ENCODE measurements at regions not wholly inside any gene's neighbourhood (a gene's known extent, or its start where the extent isn't known, plus 50 kb on each side); places are given as distances from the start of the nearest gene placed in this dataset.
A peak's percentile ranks its signal among the peaks of the same experiment; 100 is the strongest.
"Not testable (repeated sequence)": the region's sequence is repeated elsewhere in the genome, so short reads cannot be mapped to it uniquely, and the experiment has no call there.

- no peak for DNase-seq
These were observed 912.2 kb upstream of the ADGRB3 start for GRCh38 chr6:67722861-67723261.

GRCh38 chr6:67717281-67717680 lies 917.8 kb upstream of the ADGRB3 start:
- no peak for DNase-seq

- no peak for DNase-seq
These were observed 928.7 kb upstream of the ADGRB3 start for GRCh38 chr6:67706388-67706787.

- no peak for DNase-seq
These were observed 936.5 kb upstream of the ADGRB3 start for GRCh38 chr6:67698534-67698933.

- DNase-seq, result no peak
These were observed 941.0 kb upstream of the ADGRB3 start for GRCh38 chr6:67694127-67694526.

GRCh38 chr6:67689329-67689728 lies 945.8 kb upstream of the ADGRB3 start:
- DNase-seq, result no peak

- DNase-seq, result no peak
These were observed 947.7 kb upstream of the ADGRB3 start for GRCh38 chr6:67687396-67687795.

GRCh38 chr6:67686225-67686624 lies 948.9 kb upstream of the ADGRB3 start:
- not testable (repeated sequence) for DNase-seq

- peak; percentile 6 for DNase-seq
These were observed 951.1 kb upstream of the ADGRB3 start for GRCh38 chr6:67683960-67684359.

GRCh38 chr6:67680297-67680932 lies 954.7 kb upstream of the ADGRB3 start:
- DNase-seq, result no peak

- DNase-seq, result no peak
These were observed 955.4 kb upstream of the ADGRB3 start for GRCh38 chr6:67679566-67680296.

- no peak for DNase-seq
These were observed 958.2 kb upstream of the ADGRB3 start for GRCh38 chr6:67676892-67677291.

- DNase-seq, result no peak
These were observed 967.3 kb upstream of the ADGRB3 start for GRCh38 chr6:67667637-67668422.

- DNase-seq, result no peak
These were observed 968.7 kb upstream of the ADGRB3 start for GRCh38 chr6:67666177-67666964.

- no peak for DNase-seq
These were observed 970.1 kb upstream of the ADGRB3 start for GRCh38 chr6:67664942-67665341.

- no peak for DNase-seq
These were observed 971.8 kb upstream of the ADGRB3 start for GRCh38 chr6:67663105-67663895.

- DNase-seq, result no peak
These were observed 981.5 kb upstream of the ADGRB3 start for GRCh38 chr6:67653561-67653960.

- DNase-seq, result no peak
These were observed 988.5 kb upstream of the ADGRB3 start for GRCh38 chr6:67646550-67646949.

- no peak for DNase-seq
These were observed 991.8 kb upstream of the ADGRB3 start for GRCh38 chr6:67643281-67643680.

- DNase-seq, result no peak
These were observed 992.5 kb upstream of the ADGRB3 start for GRCh38 chr6:67642582-67642981.

GRCh38 chr6:67640484-67640883 lies 994.6 kb upstream of the ADGRB3 start:
- DNase-seq, result no peak

- DNase-seq, result no peak
These were observed 995.9 kb upstream of the ADGRB3 start for GRCh38 chr6:67639161-67639560.
